ENCODE measurements at regions not wholly inside any gene's neighbourhood (a gene's known extent, or its start where the extent isn't known, plus 50 kb on each side); places are given as distances from the start of the nearest gene placed in this dataset.
"Not testable (repeated sequence)": the region's sequence is repeated elsewhere in the genome, so short reads cannot be mapped to it uniquely, and the experiment has no call there.

GRCh38 chr3:20572473-20572872 is 386.5 kb upstream of the SGO1 start:
- no peak for DNase-seq (ENCODE audit: low read depth in 4 of 4, low spot score in 3 of 4)

GRCh38 chr3:20569310-20569709 is 383.3 kb upstream of the SGO1 start:
- DNase-seq (ENCODE audit: low read depth in 4 of 4, low spot score in 3 of 4): no peak

- DNase-seq (ENCODE audit: low read depth in 4 of 4, low spot score in 3 of 4): no peak
Measured at GRCh38 chr3:20564966-20565365, 379.0 kb upstream of the SGO1 start.

- no peak for DNase-seq (ENCODE audit: low read depth in 4 of 4, low spot score in 3 of 4)
Measured at GRCh38 chr3:20563985-20564384, 378.0 kb upstream of the SGO1 start.

- DNase-seq (ENCODE audit: low read depth in 4 of 4, low spot score in 3 of 4): no peak
Measured at GRCh38 chr3:20563251-20563650, 377.2 kb upstream of the SGO1 start.

GRCh38 chr3:20561166-20561565 is 375.2 kb upstream of the SGO1 start:
- DNase-seq (ENCODE audit: low read depth in 4 of 4, low spot score in 3 of 4): no peak

- not testable (repeated sequence) for DNase-seq (ENCODE audit: low read depth in 4 of 4, low spot score in 3 of 4)
Measured at GRCh38 chr3:20560446-20560845, 374.4 kb upstream of the SGO1 start.

- DNase-seq (ENCODE audit: low read depth in 4 of 4, low spot score in 3 of 4): no peak
Measured at GRCh38 chr3:20558161-20558560, 372.2 kb upstream of the SGO1 start.

- DNase-seq (ENCODE audit: low read depth in 4 of 4, low spot score in 3 of 4): no peak
Measured at GRCh38 chr3:20556661-20557060, 370.7 kb upstream of the SGO1 start.

- DNase-seq (ENCODE audit: low read depth in 4 of 4, low spot score in 3 of 4): no peak
Measured at GRCh38 chr3:20552605-20553275, 366.7 kb upstream of the SGO1 start.

- not testable (repeated sequence) for DNase-seq (ENCODE audit: low read depth in 4 of 4, low spot score in 3 of 4)
Measured at GRCh38 chr3:20547361-20548269, 361.6 kb upstream of the SGO1 start.

GRCh38 chr3:20546636-20547035 is 360.6 kb upstream of the SGO1 start:
- DNase-seq (ENCODE audit: low read depth in 4 of 4, low spot score in 3 of 4): no peak

- no peak for DNase-seq (ENCODE audit: low read depth in 4 of 4, low spot score in 3 of 4)
Measured at GRCh38 chr3:20543535-20544226, 357.7 kb upstream of the SGO1 start.

- DNase-seq (ENCODE audit: low read depth in 4 of 4, low spot score in 3 of 4): no peak
Measured at GRCh38 chr3:20540066-20540465, 354.1 kb upstream of the SGO1 start.

GRCh38 chr3:20539666-20540065 is 353.7 kb upstream of the SGO1 start:
- no peak for DNase-seq (ENCODE audit: low read depth in 4 of 4, low spot score in 3 of 4)

- DNase-seq (ENCODE audit: low read depth in 4 of 4, low spot score in 3 of 4): no peak
Measured at GRCh38 chr3:20537234-20537633, 351.2 kb upstream of the SGO1 start.

GRCh38 chr3:20529911-20530310 is 343.9 kb upstream of the SGO1 start:
- no peak for DNase-seq (ENCODE audit: low read depth in 4 of 4, low spot score in 3 of 4)

- DNase-seq (ENCODE audit: low read depth in 4 of 4, low spot score in 3 of 4): no peak
Measured at GRCh38 chr3:20528180-20528770, 342.3 kb upstream of the SGO1 start.

GRCh38 chr3:20527368-20527767 is 341.4 kb upstream of the SGO1 start:
- no peak for DNase-seq (ENCODE audit: low read depth in 4 of 4, low spot score in 3 of 4)

- DNase-seq (ENCODE audit: low read depth in 4 of 4, low spot score in 3 of 4): no peak
Measured at GRCh38 chr3:20524328-20524727, 338.3 kb upstream of the SGO1 start.

GRCh38 chr3:20523293-20523692 is 337.3 kb upstream of the SGO1 start:
- DNase-seq (ENCODE audit: low read depth in 4 of 4, low spot score in 3 of 4): no peak
